WTC11 (cell line): ENCODE measurements at regions not wholly inside any gene's neighbourhood (a gene's known extent, or its start where the extent isn't known, plus 50 kb on each side); places are given as distances from the start of the nearest gene placed in this dataset.
A peak's percentile ranks its signal among the peaks of the same experiment; 100 is the strongest.

Experiments
- ATAC-seq: fragments of 200-7000 bp; cut with Tn5 transposase; 2 replicates; pipeline ENCODE4 v1.10.0; 2021; ENCODE audit warnings: mild to moderate bottlenecking, moderate library complexity
- CTCF ChIA-PET: fragments of 300-600 bp; sonication (Branson Sonifier 250); formaldehyde crosslinking; loops from one replicate; lab custom pipeline; 2021; ENCODE audit warnings: antibody characterized with exemption; lab: Charles Lee
- POLR2A ChIA-PET: fragments of 350-600 bp; sonication (Branson Sonifier 250); formaldehyde crosslinking; loops from one replicate; lab custom pipeline; 2021; ENCODE audit warnings: antibody characterized with exemption; lab: Charles Lee
- DNase-seq: peaks from one replicate; pipeline ENCODE4 v3.0.0; 2021; ENCODE audit warnings: low spot score
- H3K27ac Mint-ChIP-seq: 2 replicates; pipeline ENCODE4 v1.8.0; 2021; ENCODE audit warnings: mixed read lengths
- H3K27me3 Mint-ChIP-seq: 2 replicates; pipeline ENCODE4 v1.8.0; 2021; ENCODE audit warnings: low read depth, mild to moderate bottlenecking, moderate library complexity, mixed read lengths
- H3K36me3 Mint-ChIP-seq: 2 replicates; pipeline ENCODE4 v1.8.0; 2021; ENCODE audit warnings: mixed read lengths
- H3K4me1 Mint-ChIP-seq: 2 replicates; pipeline ENCODE4 v1.8.0; 2022; ENCODE audit warnings: mixed read lengths
- H3K4me3 Mint-ChIP-seq: 2 replicates; pipeline ENCODE4 v1.8.0; 2021; ENCODE audit warnings: mild to moderate bottlenecking, moderate library complexity, mixed read lengths
- H3K9me3 Mint-ChIP-seq: 2 replicates; pipeline ENCODE4 v1.8.0; 2021; ENCODE audit warnings: mixed read lengths
- FOXK1 ChIP-seq: sonication (generic); formaldehyde crosslinking; IDR thresholded peaks from 2 replicates; pipeline ENCODE4 v1.8.0; 2022; ENCODE audit warnings: mild to moderate bottlenecking, moderate library complexity, missing genetic modification reagents
- JAZF1 ChIP-seq: fragments of 250-450 bp; sonication (Bioruptor Pico); IDR thresholded peaks from 2 replicates; pipeline ENCODE4 v1.9.0; 2021; ENCODE audit warnings: moderate library complexity, mild to moderate bottlenecking, inconsistent platforms
- NR1H2 ChIP-seq: sonication (generic); formaldehyde crosslinking; IDR thresholded peaks from 2 replicates; pipeline ENCODE4 v1.9.0; 2021; ENCODE audit warnings: mild to moderate bottlenecking, moderate library complexity, missing genetic modification reagents
- RORB ChIP-seq: fragments of 250-450 bp; sonication (Bioruptor Pico); IDR thresholded peaks from 2 replicates; pipeline ENCODE4 v1.9.0; 2021; ENCODE audit warnings: mild to moderate bottlenecking
- SP1 ChIP-seq: sonication (generic); formaldehyde crosslinking; conservative IDR thresholded peaks from 2 replicates; pipeline ENCODE4 v1.8.1; 2022; ENCODE audit warnings: missing genetic modification reagents
- TCF7 ChIP-seq: sonication (generic); formaldehyde crosslinking; IDR thresholded peaks from 2 replicates; pipeline ENCODE4 v1.8.0; 2022; ENCODE audit warnings: mild to moderate bottlenecking, low read depth, missing genetic modification reagents, moderate library complexity
- TEAD1 ChIP-seq: sonication (generic); formaldehyde crosslinking; IDR thresholded peaks from 2 replicates; pipeline ENCODE4 v1.8.0; 2022; ENCODE audit warnings: mild to moderate bottlenecking, missing genetic modification reagents
- TF ChIP-seq, protein P1 (sequence below): sonication (generic); formaldehyde crosslinking; IDR thresholded peaks from 2 replicates; pipeline ENCODE4 v1.8.1; 2023; ENCODE audit warnings: mild to moderate bottlenecking, missing genetic modification reagents
- TF ChIP-seq, protein P2 (sequence below): fragments of 250-450 bp; sonication (Bioruptor Pico); conservative IDR thresholded peaks from 2 replicates; pipeline ENCODE4 v1.9.0; 2021; ENCODE audit warnings: mild to moderate bottlenecking
- TF ChIP-seq, protein P3 (sequence below): sonication (generic); formaldehyde crosslinking; IDR thresholded peaks from 2 replicates; pipeline ENCODE4 v1.8.0; 2022; ENCODE audit warnings: mild to moderate bottlenecking, missing genetic modification reagents
- TF ChIP-seq, protein P4 (sequence below): fragments of 250-450 bp; sonication (Bioruptor Pico); IDR thresholded peaks from 2 replicates; pipeline ENCODE4 v2.1.2; 2022; ENCODE audit warnings: mild to moderate bottlenecking, moderate library complexity
- TF ChIP-seq, protein P5 (sequence below): sonication (generic); formaldehyde crosslinking; IDR thresholded peaks from 2 replicates; pipeline ENCODE4 v1.8.0; 2022; ENCODE audit warnings: mild to moderate bottlenecking, missing genetic modification reagents
- TF ChIP-seq, protein P6 (sequence below): sonication (generic); formaldehyde crosslinking; conservative IDR thresholded peaks from 2 replicates; pipeline ENCODE4 v1.8.1; 2022; ENCODE audit warnings: mild to moderate bottlenecking, missing genetic modification reagents
- TF ChIP-seq, protein P7 (sequence below): fragments of 250-450 bp; sonication (Bioruptor Pico); IDR thresholded peaks from 2 replicates; pipeline ENCODE4 v1.9.0; 2021; ENCODE audit warnings: mild to moderate bottlenecking
- TF ChIP-seq, protein P8 (sequence below): sonication (generic); formaldehyde crosslinking; IDR thresholded peaks from 2 replicates; pipeline ENCODE4 v1.8.1; 2022; ENCODE audit warnings: mild to moderate bottlenecking, missing genetic modification reagents, moderate library complexity, borderline replicate concordance
- TF ChIP-seq, protein P9 (sequence below): sonication (generic); formaldehyde crosslinking; IDR thresholded peaks from 2 replicates; pipeline ENCODE4 v1.8.1; 2023; ENCODE audit warnings: mild to moderate bottlenecking, missing genetic modification reagents, moderate library complexity

DNA sequence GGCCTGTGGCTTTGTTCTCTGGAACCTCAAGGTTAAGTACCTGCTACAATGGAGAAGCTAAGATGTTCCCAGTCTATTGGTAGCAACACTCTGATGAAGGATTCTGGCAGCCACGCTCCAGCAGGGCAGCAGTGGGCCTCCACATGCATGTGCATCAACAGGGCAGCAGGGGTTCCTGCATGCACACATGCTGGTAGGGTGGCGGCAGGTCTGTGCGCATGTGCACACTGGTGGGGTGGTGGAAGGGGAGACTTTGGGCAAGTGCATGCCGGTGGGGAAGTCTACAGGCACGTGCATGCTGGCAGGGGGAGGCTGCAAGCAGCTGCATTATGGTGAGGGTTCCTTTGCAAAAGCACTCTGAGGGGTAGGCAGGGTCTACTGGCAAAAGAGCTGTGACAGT is 160.7 kb downstream of the NKX6-1 start (continued):
- TF ChIP-seq, protein P1, sequence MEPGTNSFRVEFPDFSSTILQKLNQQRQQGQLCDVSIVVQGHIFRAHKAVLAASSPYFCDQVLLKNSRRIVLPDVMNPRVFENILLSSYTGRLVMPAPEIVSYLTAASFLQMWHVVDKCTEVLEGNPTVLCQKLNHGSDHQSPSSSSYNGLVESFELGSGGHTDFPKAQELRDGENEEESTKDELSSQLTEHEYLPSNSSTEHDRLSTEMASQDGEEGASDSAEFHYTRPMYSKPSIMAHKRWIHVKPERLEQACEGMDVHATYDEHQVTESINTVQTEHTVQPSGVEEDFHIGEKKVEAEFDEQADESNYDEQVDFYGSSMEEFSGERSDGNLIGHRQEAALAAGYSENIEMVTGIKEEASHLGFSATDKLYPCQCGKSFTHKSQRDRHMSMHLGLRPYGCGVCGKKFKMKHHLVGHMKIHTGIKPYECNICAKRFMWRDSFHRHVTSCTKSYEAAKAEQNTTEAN, result no peak

DNA sequence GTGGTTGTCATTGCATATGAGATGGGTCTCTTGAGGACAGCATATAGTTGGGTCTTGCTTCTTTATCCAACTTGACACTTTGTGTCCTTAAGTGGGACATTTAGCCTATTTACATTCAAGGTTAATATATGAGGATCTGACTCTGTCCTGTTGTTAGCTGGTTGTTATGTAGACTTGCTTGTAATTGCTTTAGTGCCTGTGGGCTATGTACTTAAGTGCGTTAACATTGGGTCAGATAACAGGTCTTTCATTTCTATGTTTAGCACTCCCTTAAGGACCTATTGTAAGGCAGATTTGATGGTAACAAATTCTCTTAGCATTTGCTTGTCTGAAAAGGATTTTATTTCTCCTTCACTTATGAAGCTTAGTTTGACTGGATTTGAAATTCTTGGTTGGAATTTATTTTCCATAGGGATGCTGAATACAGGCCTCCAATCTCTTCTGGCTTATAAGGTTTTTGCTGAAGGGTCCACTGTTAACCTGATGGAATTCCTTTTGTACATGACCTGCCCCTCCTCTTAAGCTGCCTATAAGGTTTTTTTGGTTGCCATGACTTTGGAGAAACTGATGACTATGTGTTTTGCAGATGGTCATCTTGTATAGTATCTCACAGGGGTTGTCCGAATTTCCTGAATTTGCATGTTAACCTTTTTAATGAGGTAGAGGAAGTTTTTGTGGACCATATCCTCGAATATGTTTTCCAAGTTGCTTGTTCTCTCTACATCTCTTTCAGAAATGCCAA is 162.0 kb downstream of the NKX6-1 start:
- Mint-ChIP-seq H3K27me3 (peaks cover 73% of the 10 kb centered on the region), H3K27ac (no peak overlapping the region), H3K4me3 (no peak overlapping the region), H3K36me3 (peaks cover 63% of the 10 kb centered on the region), H3K9me3 (peaks cover 67% of the 10 kb centered on the region), H3K4me1 (peaks cover 32% of the 10 kb centered on the region)
- ATAC-seq, result peak; percentile 95
- ChIA-PET CTCF (no interaction called here), POLR2A (no interaction called here)
- DNase-seq, result no peak
- TF ChIP-seq, protein P2, sequence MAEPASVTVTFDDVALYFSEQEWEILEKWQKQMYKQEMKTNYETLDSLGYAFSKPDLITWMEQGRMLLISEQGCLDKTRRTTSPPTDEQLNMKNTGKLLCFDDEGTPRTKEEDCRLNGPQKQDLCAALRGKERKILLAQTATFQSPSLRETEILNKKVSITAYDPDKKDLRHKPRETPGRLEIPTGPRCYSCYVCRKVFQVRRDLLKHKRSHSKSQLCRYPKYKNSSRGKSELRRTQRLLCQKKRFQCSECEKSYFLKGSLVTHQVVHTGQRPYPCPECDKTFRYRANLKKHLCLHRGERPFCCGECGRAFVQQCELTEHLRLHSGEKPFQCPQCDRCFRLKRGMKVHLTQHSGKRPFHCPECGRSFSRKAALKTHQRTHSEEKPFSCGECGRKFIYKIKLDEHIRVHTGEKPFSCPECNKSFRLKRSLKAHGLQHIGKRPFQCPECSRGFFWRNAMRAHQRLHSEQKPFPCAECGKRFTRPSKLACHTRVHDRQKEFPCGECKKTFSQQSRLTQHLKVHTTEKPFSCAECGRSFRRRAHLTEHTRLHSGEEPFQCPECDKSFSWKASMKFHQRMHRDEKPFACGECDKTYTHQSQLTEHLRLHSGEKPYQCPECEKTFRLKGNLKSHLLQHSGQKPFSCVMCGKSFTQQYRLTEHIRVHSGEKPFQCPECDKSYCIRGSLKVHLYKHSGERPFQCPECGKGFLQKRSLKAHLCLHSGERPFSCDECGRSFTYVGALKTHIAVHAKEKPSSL (CRISPR knock-in tag), result no peak
- 0 out of 2 replicates have a peak, but pooled peaks have one; percentile 27 for TF ChIP-seq TEAD1 (CRISPR knock-in tag)
- TF ChIP-seq, protein P3, sequence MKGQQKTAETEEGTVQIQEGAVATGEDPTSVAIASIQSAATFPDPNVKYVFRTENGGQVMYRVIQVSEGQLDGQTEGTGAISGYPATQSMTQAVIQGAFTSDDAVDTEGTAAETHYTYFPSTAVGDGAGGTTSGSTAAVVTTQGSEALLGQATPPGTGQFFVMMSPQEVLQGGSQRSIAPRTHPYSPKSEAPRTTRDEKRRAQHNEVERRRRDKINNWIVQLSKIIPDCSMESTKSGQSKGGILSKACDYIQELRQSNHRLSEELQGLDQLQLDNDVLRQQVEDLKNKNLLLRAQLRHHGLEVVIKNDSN, result no peak
- 0 out of 2 replicates have a peak, but pooled peaks have one; percentile 18 for TF ChIP-seq JAZF1 (CRISPR knock-in tag)
- TF ChIP-seq, protein P4, sequence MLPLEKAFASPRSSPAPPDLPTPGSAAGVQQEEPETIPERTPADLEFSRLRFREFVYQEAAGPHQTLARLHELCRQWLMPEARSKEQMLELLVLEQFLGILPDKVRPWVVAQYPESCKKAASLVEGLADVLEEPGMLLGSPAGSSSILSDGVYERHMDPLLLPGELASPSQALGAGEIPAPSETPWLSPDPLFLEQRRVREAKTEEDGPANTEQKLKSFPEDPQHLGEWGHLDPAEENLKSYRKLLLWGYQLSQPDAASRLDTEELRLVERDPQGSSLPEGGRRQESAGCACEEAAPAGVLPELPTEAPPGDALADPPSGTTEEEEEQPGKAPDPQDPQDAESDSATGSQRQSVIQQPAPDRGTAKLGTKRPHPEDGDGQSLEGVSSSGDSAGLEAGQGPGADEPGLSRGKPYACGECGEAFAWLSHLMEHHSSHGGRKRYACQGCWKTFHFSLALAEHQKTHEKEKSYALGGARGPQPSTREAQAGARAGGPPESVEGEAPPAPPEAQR (CRISPR knock-in tag), result no peak
- TF ChIP-seq NR1H2 (CRISPR knock-in tag), result no peak
- TF ChIP-seq, protein P5, sequence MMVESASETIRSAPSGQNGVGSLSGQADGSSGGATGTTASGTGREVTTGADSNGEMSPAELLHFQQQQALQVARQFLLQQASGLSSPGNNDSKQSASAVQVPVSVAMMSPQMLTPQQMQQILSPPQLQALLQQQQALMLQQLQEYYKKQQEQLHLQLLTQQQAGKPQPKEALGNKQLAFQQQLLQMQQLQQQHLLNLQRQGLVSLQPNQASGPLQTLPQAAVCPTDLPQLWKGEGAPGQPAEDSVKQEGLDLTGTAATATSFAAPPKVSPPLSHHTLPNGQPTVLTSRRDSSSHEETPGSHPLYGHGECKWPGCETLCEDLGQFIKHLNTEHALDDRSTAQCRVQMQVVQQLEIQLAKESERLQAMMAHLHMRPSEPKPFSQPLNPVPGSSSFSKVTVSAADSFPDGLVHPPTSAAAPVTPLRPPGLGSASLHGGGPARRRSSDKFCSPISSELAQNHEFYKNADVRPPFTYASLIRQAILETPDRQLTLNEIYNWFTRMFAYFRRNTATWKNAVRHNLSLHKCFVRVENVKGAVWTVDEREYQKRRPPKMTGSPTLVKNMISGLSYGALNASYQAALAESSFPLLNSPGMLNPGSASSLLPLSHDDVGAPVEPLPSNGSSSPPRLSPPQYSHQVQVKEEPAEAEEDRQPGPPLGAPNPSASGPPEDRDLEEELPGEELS (CRISPR knock-in tag), result peak; percentile 76; the same call in 1 of the 2 replicates
- TF ChIP-seq, protein P6, sequence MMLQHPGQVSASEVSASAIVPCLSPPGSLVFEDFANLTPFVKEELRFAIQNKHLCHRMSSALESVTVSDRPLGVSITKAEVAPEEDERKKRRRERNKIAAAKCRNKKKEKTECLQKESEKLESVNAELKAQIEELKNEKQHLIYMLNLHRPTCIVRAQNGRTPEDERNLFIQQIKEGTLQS (CRISPR knock-in tag), result no peak
- TF ChIP-seq, protein P7, sequence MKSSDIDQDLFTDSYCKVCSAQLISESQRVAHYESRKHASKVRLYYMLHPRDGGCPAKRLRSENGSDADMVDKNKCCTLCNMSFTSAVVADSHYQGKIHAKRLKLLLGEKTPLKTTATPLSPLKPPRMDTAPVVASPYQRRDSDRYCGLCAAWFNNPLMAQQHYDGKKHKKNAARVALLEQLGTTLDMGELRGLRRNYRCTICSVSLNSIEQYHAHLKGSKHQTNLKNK (CRISPR knock-in tag), result peak; percentile 98

DNA sequence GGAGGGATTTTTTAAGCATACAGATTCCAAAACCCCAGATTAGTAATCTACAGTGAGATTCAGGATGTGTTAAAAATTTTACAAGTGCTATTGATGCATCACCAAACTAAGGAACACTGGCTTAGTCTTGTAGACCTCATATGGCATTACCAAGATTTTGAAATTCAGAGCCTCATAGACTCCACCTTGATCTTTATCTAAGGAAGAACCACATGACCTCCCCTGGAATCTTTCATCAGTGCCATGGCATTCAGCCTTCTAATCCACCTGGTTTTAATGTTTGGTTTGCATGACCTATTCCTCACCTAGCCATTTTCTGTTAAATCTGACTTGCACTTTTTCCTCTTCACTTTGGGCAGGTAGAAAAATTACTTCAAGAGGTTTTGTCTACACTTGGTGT is 171.6 kb downstream of the NKX6-1 start:
- peaks cover 14% of the 10 kb centered on the region for H3K9me3 Mint-ChIP-seq
- DNase-seq (no peak), ATAC-seq (no peak)
- H3K36me3 Mint-ChIP-seq, result peaks cover 4% of the 10 kb centered on the region; the same call in 1 of the 2 replicates
- CTCF ChIA-PET, result no interaction called here
- no peak overlapping the region for H3K27ac Mint-ChIP-seq
- POLR2A ChIA-PET, result interaction anchor here (0.6 kb wide), 1 partner anchor 1087 kb away, joined by 3 read pairs; no protein-coding TSS in a partner anchor
- H3K4me3 Mint-ChIP-seq, result no peak overlapping the region
- H3K27me3 Mint-ChIP-seq, result peaks cover 26% of the 10 kb centered on the region
- peaks cover 26% of the 10 kb centered on the region for H3K4me1 Mint-ChIP-seq
- no peak for TF ChIP-seq RORB (CRISPR knock-in tag)
- no peak for TF ChIP-seq SP1
- TF ChIP-seq, protein P5 (CRISPR knock-in tag), result no peak
- no peak for TF ChIP-seq FOXK1
- TF ChIP-seq, protein P8, sequence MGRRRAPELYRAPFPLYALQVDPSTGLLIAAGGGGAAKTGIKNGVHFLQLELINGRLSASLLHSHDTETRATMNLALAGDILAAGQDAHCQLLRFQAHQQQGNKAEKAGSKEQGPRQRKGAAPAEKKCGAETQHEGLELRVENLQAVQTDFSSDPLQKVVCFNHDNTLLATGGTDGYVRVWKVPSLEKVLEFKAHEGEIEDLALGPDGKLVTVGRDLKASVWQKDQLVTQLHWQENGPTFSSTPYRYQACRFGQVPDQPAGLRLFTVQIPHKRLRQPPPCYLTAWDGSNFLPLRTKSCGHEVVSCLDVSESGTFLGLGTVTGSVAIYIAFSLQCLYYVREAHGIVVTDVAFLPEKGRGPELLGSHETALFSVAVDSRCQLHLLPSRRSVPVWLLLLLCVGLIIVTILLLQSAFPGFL (CRISPR knock-in tag), result no peak
- TF ChIP-seq, protein P9, sequence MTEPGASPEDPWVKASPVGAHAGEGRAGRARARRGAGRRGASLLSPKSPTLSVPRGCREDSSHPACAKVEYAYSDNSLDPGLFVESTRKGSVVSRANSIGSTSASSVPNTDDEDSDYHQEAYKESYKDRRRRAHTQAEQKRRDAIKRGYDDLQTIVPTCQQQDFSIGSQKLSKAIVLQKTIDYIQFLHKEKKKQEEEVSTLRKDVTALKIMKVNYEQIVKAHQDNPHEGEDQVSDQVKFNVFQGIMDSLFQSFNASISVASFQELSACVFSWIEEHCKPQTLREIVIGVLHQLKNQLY, result no peak
- no peak for TF ChIP-seq TCF7 (CRISPR knock-in tag)
- TF ChIP-seq, protein P3, result no peak
